H1 (cell line): ENCODE measurements at regions not wholly inside any gene's neighbourhood (a gene's known extent, or its start where the extent isn't known, plus 50 kb on each side); places are given as distances from the start of the nearest gene placed in this dataset.

ENCODE experiments used
- CTCF ChIA-PET: fragments of 300-600 bp; sonication (Branson Sonifier 250); formaldehyde crosslinking; loops from one replicate; lab custom pipeline; 2021; ENCODE audit not compliant: partially characterized antibody; lab: Charles Lee
- POLR2A ChIA-PET: fragments of 300-600 bp; sonication (Branson Sonifier 250); formaldehyde crosslinking; loops from one replicate; lab custom pipeline; 2021; ENCODE audit warnings: inconsistent platforms; ENCODE audit not compliant: partially characterized antibody; lab: Charles Lee
- DNase-seq, 2 experiments: peaks; one replicate each; pipeline versions ENCODE4 v3.0.0 to v3.0.0-alpha.2; 2010 to 2022; ENCODE audit warnings: low spot score in 2 of 2, low read depth in 1 of 2, mixed read lengths in 1 of 2
- FAIRE-seq: peaks from 2 replicates; lab custom pipeline; 2011; peaks lifted over from hg19 to GRCh38; lab: Jason Lieb, UNC
- H2AFZ ChIP-seq: 2 replicates; pipeline ENCODE4 v1.8.1; 2012; ENCODE audit warnings: low read length, inconsistent platforms
- H2AK5ac ChIP-seq: 2 replicates; pipeline ENCODE4 v1.6.1; 2013; ENCODE audit warnings: low read depth, low read length
- H2BK120ac ChIP-seq: replicated peaks from 2 replicates; pipeline ENCODE3; 2013; ENCODE audit warnings: low read depth, low read length, inconsistent platforms
- H2BK12ac ChIP-seq: 2 replicates; pipeline ENCODE4 v1.6.1; 2013; ENCODE audit warnings: low read depth, low read length
- H2BK15ac ChIP-seq: 2 replicates; pipeline ENCODE4 v1.6.1; 2013; ENCODE audit warnings: low read length
- H2BK20ac ChIP-seq: 2 replicates; pipeline ENCODE4 v1.6.1; 2013; ENCODE audit warnings: low read length
- H2BK5ac ChIP-seq: 2 replicates; pipeline ENCODE4 v1.6.1; 2013; ENCODE audit warnings: low read depth, low read length
- H3K14ac ChIP-seq: 2 replicates; pipeline ENCODE4 v1.6.1; 2013; ENCODE audit warnings: inconsistent platforms; ENCODE audit not compliant: insufficient read length
- H3K18ac ChIP-seq: 2 replicates; pipeline ENCODE4 v1.6.1; 2013; ENCODE audit warnings: low read length; ENCODE audit errors: extremely low read depth
- H3K23ac ChIP-seq: 2 replicates; pipeline ENCODE4 v1.6.1; 2013; ENCODE audit warnings: inconsistent platforms; ENCODE audit not compliant: insufficient read length
- H3K23me2 ChIP-seq: 2 replicates; pipeline ENCODE4 v1.6.1; 2013; ENCODE audit warnings: low read depth, low read length
- H3K27ac ChIP-seq: 2 replicates; pipeline ENCODE4 v1.6.1; 2011; ENCODE audit warnings: low read depth, low read length, inconsistent platforms
- H3K27me3 ChIP-seq, 4 experiments: replicated peaks in 1 of 4; 1 replicate in 1 of 4; 2 replicates in 3 of 4; pipeline versions ENCODE4 v1.6.1 to v1.8.1; 2011 to 2013; ENCODE audit warnings: low read length in 3 of 4, mild to moderate bottlenecking in 3 of 4, inconsistent platforms in 2 of 4, mixed read lengths in 2 of 4, moderate library complexity in 1 of 4; ENCODE audit not compliant: control insufficient read depth in 3 of 4, insufficient read depth in 3 of 4; ENCODE audit errors: extremely low read depth in 1 of 4
- H3K36me3 ChIP-seq, 4 experiments: 2 replicates each; pipeline versions ENCODE4 v1.6.1 to v1.8.1; 2011 to 2013; ENCODE audit warnings: mild to moderate bottlenecking in 4 of 4, low read length in 3 of 4, moderate library complexity in 2 of 4, control low read depth in 1 of 4, inconsistent platforms in 1 of 4; ENCODE audit not compliant: insufficient read depth in 4 of 4, control insufficient read depth in 2 of 4
- H3K4ac ChIP-seq: replicated peaks from 2 replicates; pipeline ENCODE3; 2013; ENCODE audit warnings: low read length, low read depth, mixed read lengths, inconsistent platforms; ENCODE audit not compliant: insufficient read length
- H3K4me1 ChIP-seq, 4 experiments: replicated peaks in 1 of 4; 1 replicate in 1 of 4; 2 replicates in 3 of 4; pipeline versions ENCODE4 v1.6.1 to v1.8.1; 2011 to 2013; ENCODE audit warnings: low read length in 3 of 4, inconsistent platforms in 2 of 4, mixed read lengths in 1 of 4; ENCODE audit not compliant: insufficient read depth in 4 of 4, control insufficient read depth in 3 of 4
- H3K4me2 ChIP-seq, 2 experiments: 2 replicates each; pipeline versions ENCODE4 v1.6.1 to v1.8.1; 2011 to 2013; ENCODE audit warnings: low read depth in 2 of 2, low read length in 2 of 2, control low read depth in 1 of 2, inconsistent platforms in 1 of 2, mild to moderate bottlenecking in 1 of 2; ENCODE audit not compliant: insufficient read depth in 1 of 2
- H3K4me3 ChIP-seq, 4 experiments: fragments of 200-600, 300-600 bp in 1 of 4; sonication (generic), shearing (Covaris generic), sonication (Bioruptor Twin) in 1 of 4; 2 replicates each; pipeline versions ENCODE4 v1.5.1 to v1.8.1; 2011 to 2016; ENCODE audit warnings: low read length in 4 of 4, low read depth in 3 of 4, control low read depth in 2 of 4, inconsistent platforms in 2 of 4, mild to moderate bottlenecking in 2 of 4, mixed read lengths in 1 of 4, moderate library complexity in 1 of 4; ENCODE audit not compliant: insufficient read depth in 2 of 4; ENCODE audit errors: extremely low read depth in 1 of 4
- H3K56ac ChIP-seq: replicated peaks from 2 replicates; pipeline ENCODE3; 2013; ENCODE audit warnings: low read depth, mild to moderate bottlenecking, mixed read lengths, low read length, inconsistent platforms; ENCODE audit not compliant: insufficient read length
- H3K79me1 ChIP-seq: 2 replicates; pipeline ENCODE4 v1.6.1; 2013; ENCODE audit warnings: low read depth, low read length, control low read depth
- H3K79me2 ChIP-seq, 2 experiments: 2 replicates each; pipeline versions ENCODE4 v1.6.1 to v1.8.1; 2012 to 2013; ENCODE audit warnings: low read length in 2 of 2, mild to moderate bottlenecking in 2 of 2, inconsistent platforms in 1 of 2; ENCODE audit not compliant: insufficient read depth in 2 of 2, control insufficient read depth in 1 of 2
- H3K9ac ChIP-seq, 4 experiments: replicated peaks in 1 of 4; 1 replicate in 1 of 4; 2 replicates in 3 of 4; pipeline versions ENCODE4 v1.6.1 to v1.8.1; 2011 to 2013; ENCODE audit warnings: low read depth in 3 of 4, low read length in 3 of 4, control low read depth in 2 of 4, mild to moderate bottlenecking in 2 of 4, moderate library complexity in 2 of 4, inconsistent platforms in 1 of 4; ENCODE audit errors: extremely low read depth in 1 of 4
- H3K9me3 ChIP-seq, 2 experiments: 2 replicates each; pipeline versions ENCODE4 v1.6.1 to v1.8.1; 2012 to 2013; ENCODE audit warnings: mild to moderate bottlenecking in 2 of 2, moderate library complexity in 2 of 2, control low read depth in 1 of 2, inconsistent platforms in 1 of 2, low read depth in 1 of 2, low read length in 1 of 2, mixed read lengths in 1 of 2; ENCODE audit not compliant: insufficient read depth in 2 of 2
- H4K20me1 ChIP-seq, 2 experiments: replicated peaks in 1 of 2; 2 replicates each; pipeline versions ENCODE3 to v1.8.1; 2011 to 2013; ENCODE audit warnings: inconsistent platforms in 2 of 2, low read length in 2 of 2, mild to moderate bottlenecking in 1 of 2; ENCODE audit not compliant: insufficient read depth in 2 of 2, control insufficient read depth in 1 of 2
- H4K5ac ChIP-seq: 2 replicates; pipeline ENCODE4 v1.6.1; 2013; ENCODE audit warnings: low read length, low read depth, mixed read lengths, inconsistent platforms; ENCODE audit not compliant: insufficient read length
- H4K8ac ChIP-seq: 2 replicates; pipeline ENCODE4 v1.8.0; 2013; ENCODE audit warnings: mild to moderate bottlenecking, moderate library complexity, low read length, inconsistent platforms; ENCODE audit not compliant: insufficient read depth; ENCODE audit errors: extremely low read depth
- H4K91ac ChIP-seq: replicated peaks from 2 replicates; pipeline ENCODE3; 2013; ENCODE audit warnings: low read length, mixed read lengths, inconsistent platforms; ENCODE audit not compliant: insufficient read length
- ASH2L ChIP-seq: fragments of 200-600, 300-600 bp; sonication (generic); IDR thresholded peaks from one replicate; pipeline ENCODE4 v1.7.1; 2017; ENCODE audit warnings: low read length
- CBX8 ChIP-seq: fragments of 300-800, 300-1000 bp; sonication (generic); IDR thresholded peaks from 2 replicates; pipeline ENCODE4 v1.7.1; 2016; ENCODE audit warnings: low read depth, low read length, borderline replicate concordance
- FOSL1 ChIP-seq: IDR thresholded peaks from 2 replicates; pipeline ENCODE4 v1.6.1; 2011; ENCODE audit warnings: mild to moderate bottlenecking, low read depth, low read length, moderate library complexity; ENCODE audit not compliant: insufficient read depth
- HDAC2 ChIP-seq, 2 experiments: fragments of 300-600 bp in 1 of 2; sonication (generic) in 1 of 2; IDR thresholded peaks; 2 replicates each; pipeline ENCODE4 v1.6.1; 2011 to 2012; ENCODE audit warnings: low read depth in 2 of 2, low read length in 2 of 2, mild to moderate bottlenecking in 2 of 2, moderate library complexity in 2 of 2, borderline replicate concordance in 1 of 2, inconsistent platforms in 1 of 2
- HDAC6 ChIP-seq: IDR thresholded peaks from one replicate; pipeline ENCODE4 v1.7.1; 2012; ENCODE audit warnings: low read depth, mild to moderate bottlenecking, inconsistent platforms, low read length, moderate library complexity
- JUND ChIP-seq: IDR thresholded peaks from 2 replicates; pipeline ENCODE4 v1.6.1; 2011; ENCODE audit warnings: mild to moderate bottlenecking, improper control_type of control experiment, low read length
- MAFK ChIP-seq: IDR thresholded peaks from 2 replicates; pipeline ENCODE4 v1.6.1; 2012; ENCODE audit warnings: low read depth, mild to moderate bottlenecking, improper control_type of control experiment, low read length
- PHF8 ChIP-seq: fragments of 200-600 bp; sonication (generic); conservative IDR thresholded peaks from 2 replicates; pipeline ENCODE4 v1.7.1; 2012; ENCODE audit warnings: low read depth, mild to moderate bottlenecking, inconsistent platforms, low read length, moderate library complexity
- RBBP5 ChIP-seq: IDR thresholded peaks from 2 replicates; pipeline ENCODE4 v1.7.1; 2012; ENCODE audit warnings: low read depth, mild to moderate bottlenecking, inconsistent platforms, low read length, moderate library complexity, borderline replicate concordance
- SAP30 ChIP-seq: fragments of 300-600 bp; sonication (generic); IDR thresholded peaks from 2 replicates; pipeline ENCODE4 v1.7.1; 2012; ENCODE audit warnings: low read length, moderate library complexity, mild to moderate bottlenecking, inconsistent platforms; ENCODE audit not compliant: insufficient read depth, insufficient replicate concordance
- SIRT6 ChIP-seq: IDR thresholded peaks from one replicate; pipeline ENCODE4 v1.7.1; 2012; ENCODE audit warnings: low read length, inconsistent platforms
- TEAD4 ChIP-seq: IDR thresholded peaks from 2 replicates; pipeline ENCODE4 v1.6.1; 2012; ENCODE audit warnings: low read depth, low read length, inconsistent platforms, mixed read lengths
- WGBS, 2 experiments: shearing (Covaris generic) in 1 of 2; methylation state at CpG; one replicate each; pipeline versions ENCODE4 v1.1.6 to v1.1.7; 2013 to 2015; ENCODE audit warnings: low lambda C conversion rate in 2 of 2, mixed read lengths in 2 of 2, inconsistent platforms in 1 of 2, low coverage in 1 of 2, missing lambda C conversion rate in 1 of 2; ENCODE audit not compliant: insufficient replicate concordance in 2 of 2, insufficient coverage in 1 of 2, insufficient read length in 1 of 2; ENCODE audit errors: extremely low coverage in 1 of 2, missing lambda C conversion rate in 1 of 2; 5-methylcytosine and 5-hydroxymethylcytosine counted together

DNA sequence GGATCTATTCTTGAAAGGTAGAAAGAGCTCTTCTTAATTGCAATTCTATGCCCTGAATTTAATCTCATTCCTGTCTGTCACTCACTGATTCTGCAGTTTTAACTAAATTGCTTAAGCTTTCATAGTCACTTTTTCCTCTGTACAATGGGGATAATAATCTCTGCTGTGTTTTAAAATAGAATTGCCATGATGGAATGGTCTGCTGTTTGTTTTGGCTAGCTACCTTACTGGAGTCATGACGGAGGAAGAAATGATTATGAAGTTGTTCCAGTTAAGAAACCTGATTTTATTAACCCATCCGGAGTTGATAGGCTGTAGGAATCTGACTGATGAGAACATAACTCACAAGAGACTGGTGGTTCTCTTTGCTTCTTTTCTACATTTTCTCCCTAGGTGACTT, 54.9 kb upstream of the ITM2B start:
- no peak for FAIRE-seq
- no peak overlapping the region for H4K8ac ChIP-seq
- H3K79me2 ChIP-seq = no peaks in the 10 kb centered on the region
- H2AK5ac ChIP-seq = no peak overlapping the region
- H3K27ac ChIP-seq = no peak overlapping the region
- no peak overlapping the region for H3K9ac ChIP-seq
- no peak for DNase-seq
- ChIA-PET CTCF (interaction anchor here (0.6 to 3.2 kb wide), 2 partner anchors 12 to 802 kb away, joined by 3 to 15 read pairs; no protein-coding TSS in a partner anchor), POLR2A (no interaction called here)
- no peak overlapping the region for H2BK15ac ChIP-seq
- no peaks in the 10 kb centered on the region for H3K23me2 ChIP-seq
- H3K4ac ChIP-seq = no peak overlapping the region
- no peaks in the 10 kb centered on the region for H3K9me3 ChIP-seq
- H2BK12ac ChIP-seq = no peak overlapping the region
- no peak overlapping the region for H2BK20ac ChIP-seq
- H4K20me1 ChIP-seq = no peaks in the 10 kb centered on the region
- H2AFZ ChIP-seq = no peak overlapping the region
- peaks cover 0 to 2% (median 0%) of the 10 kb centered on the region in 4 experiments; a peak in 1 of 7 replicates for H3K4me1 ChIP-seq
- no peak overlapping the region for H4K91ac ChIP-seq
- H3K4me2 ChIP-seq = no peak overlapping the region
- no peak overlapping the region for H4K5ac ChIP-seq
- no peak overlapping the region for H3K56ac ChIP-seq
- WGBS, 2 experiments = 87% methylated on average over 2 of the region's 2 CpGs; no CpG with 5 or more reads in 1 of the 2 experiments
- no peaks in the 10 kb centered on the region for H3K27me3 ChIP-seq
- no peak overlapping the region for H3K14ac ChIP-seq
- H3K36me3 ChIP-seq = no peaks in the 10 kb centered on the region
- H3K18ac ChIP-seq = no peak overlapping the region
- no peaks in the 10 kb centered on the region for H3K79me1 ChIP-seq
- no peak overlapping the region for H2BK120ac ChIP-seq
- H3K23ac ChIP-seq = no peak overlapping the region
- no peak overlapping the region for H3K4me3 ChIP-seq
- no peak overlapping the region for H2BK5ac ChIP-seq
- TF ChIP-seq SIRT6 = no peak
- no peak for TF ChIP-seq PHF8
- TF ChIP-seq CBX8 = no peak
- no peak for TF ChIP-seq RBBP5
- no peak for TF ChIP-seq TEAD4
- no peak for TF ChIP-seq HDAC2 (IDR thresholded peaks at IDR 0.05; ENCODE audit: borderline replicate concordance in 1 of 2, low read depth in 2 of 2, low read length in 2 of 2)
- TF ChIP-seq HDAC6 = no peak
- TF ChIP-seq ASH2L = no peak
- no peak for TF ChIP-seq JUND
- no peak for TF ChIP-seq SAP30
- TF ChIP-seq FOSL1 = no peak
- no peak for TF ChIP-seq MAFK
